HG03442 (cell line): ENCODE measurements at regions not wholly inside any gene's neighbourhood (a gene's known extent, or its start where the extent isn't known, plus 50 kb on each side); places are given as distances from the start of the nearest gene placed in this dataset.

ENCODE experiments used
- ATAC-seq: cut with Tn5 transposase; IDR thresholded peaks from one replicate; pipeline ENCODE4 v1.9.1; 2021; ENCODE audit warnings: mild to moderate bottlenecking, moderate library complexity; ENCODE audit not compliant: unreplicated experiment

DNA sequence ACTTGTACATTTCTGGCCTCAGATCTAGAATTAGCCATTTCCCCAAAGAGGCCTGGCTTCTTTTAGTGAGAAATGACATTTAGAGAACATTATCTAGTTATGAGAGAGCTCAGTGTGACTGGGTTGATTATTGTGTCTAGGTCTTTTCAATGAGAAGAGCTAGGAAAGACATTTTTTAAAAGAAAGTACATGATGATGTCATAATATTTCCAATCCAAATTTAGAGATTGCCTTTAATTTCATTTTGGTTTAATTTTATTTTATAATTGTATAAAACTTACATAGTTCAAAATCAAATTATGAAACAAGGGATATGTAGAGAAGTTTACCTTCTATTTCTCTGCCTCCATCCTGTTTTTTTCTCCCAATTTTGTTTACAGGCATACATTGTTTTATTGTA, 354.9 kb downstream of the TMEM135 start:
- ATAC-seq = no peak

DNA sequence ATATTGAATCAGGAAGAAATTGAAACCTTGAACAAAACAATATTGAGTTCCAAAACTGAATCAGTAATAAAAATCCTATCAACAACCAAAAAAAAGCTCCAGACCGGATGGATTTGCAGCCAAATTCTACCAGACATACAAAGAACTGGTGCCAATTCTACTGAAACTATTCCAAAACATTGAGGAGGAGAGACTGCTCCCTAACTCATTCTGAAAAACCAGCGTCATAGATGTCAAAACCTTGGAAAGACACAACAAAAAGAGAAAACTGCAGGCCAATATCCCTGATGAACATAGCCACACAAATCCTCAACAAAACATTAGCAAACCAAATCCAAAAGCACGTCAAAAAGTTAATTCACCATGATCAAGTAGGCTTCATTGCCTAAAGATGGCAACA, 353.8 kb downstream of the TMEM135 start:
- ATAC-seq = no peak

DNA sequence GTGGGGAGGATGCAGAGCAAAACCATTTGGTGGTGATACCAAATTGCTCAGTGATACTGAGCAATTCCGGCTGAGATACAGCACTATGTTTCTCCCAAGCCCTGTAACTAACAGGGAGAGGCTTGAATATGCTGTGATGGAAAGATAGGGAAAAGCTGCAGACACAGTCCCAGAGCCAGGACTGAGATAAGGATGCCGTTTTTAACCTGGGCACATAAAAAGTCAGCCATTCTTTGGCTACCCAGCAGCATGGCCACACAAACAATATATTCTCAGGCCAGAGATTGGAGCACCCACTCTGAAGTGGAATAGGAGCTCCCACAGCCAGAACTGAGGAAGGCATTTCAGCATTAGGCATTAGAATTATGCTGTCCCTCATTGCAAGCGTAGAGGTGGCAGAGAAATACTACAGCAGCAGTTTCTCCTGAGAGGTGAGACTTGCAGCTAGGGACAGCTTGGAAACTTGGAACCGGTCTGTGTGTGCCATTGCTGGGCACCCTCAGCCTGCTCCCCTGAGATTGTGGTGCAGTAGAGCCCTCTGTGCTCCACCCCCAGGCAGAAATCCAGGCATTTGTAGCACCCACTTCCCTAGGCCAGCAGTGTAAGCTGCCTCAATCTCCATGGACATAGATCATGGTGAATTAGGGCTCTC, 346.5 kb downstream of the TMEM135 start:
- no peak for ATAC-seq

DNA sequence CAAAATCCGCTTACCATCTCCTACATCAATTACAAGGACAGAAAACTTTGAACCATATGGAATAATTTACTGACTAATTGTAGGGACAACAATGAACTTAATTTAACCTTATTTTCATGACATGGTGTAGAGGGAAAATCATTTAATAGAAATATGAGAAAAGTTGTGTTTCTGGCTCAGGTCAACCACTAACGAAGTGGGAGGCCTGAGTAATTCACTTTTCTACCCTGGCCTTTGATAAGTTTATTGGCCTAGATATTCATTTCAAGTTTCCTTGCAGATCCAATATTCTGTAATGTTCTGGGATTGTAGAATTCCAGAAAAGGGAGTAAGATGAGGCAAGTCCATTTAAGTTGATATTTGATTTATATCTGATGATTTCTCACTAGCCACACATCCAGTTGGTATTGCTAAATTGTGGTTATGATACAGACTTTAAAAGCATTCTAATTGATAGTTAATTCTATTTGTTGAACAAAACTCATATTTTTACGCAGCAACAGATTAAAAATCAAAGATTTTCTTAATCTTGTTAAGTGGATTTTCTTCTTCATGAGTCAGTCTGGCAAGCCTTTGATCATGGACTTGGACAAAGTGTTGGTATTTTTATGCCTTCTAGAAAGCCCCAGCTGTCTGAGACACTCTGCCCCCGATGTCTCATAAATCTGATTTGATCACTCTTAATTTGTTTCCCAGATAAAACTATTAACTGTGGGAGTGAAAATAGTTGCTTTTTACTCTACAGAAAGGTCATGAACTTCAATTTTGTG, 336.5 kb downstream of the TMEM135 start:
- ATAC-seq = no peak
